ENCODE measurements at regions not wholly inside any gene's neighbourhood (a gene's known extent, or its start where the extent isn't known, plus 50 kb on each side); places are given as distances from the start of the nearest gene placed in this dataset.
A peak's percentile ranks its signal among the peaks of the same experiment; 100 is the strongest.
"Not testable (repeated sequence)": the region's sequence is repeated elsewhere in the genome, so short reads cannot be mapped to it uniquely, and the experiment has no call there.

DNA sequence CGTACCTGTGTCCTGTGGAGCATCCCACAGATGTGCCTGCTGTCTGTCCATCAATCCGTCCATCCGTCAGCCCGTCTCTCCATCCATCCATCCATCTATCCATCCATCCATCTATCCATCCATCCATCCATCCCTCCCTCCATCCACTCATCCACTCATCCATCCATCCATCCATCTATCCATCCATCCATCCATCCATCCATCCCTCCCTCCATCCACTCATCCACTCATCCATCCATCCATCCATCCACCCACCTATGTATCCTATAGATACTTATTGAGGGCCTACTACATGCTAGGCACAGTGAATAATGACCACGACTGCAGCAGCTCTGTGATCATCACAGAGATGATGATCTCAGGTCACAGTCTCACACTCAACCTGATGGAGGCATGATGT, 67.5 kb upstream of the TRABD2B start:
- not testable (repeated sequence) for H3K36me3 ChIP-seq

DNA sequence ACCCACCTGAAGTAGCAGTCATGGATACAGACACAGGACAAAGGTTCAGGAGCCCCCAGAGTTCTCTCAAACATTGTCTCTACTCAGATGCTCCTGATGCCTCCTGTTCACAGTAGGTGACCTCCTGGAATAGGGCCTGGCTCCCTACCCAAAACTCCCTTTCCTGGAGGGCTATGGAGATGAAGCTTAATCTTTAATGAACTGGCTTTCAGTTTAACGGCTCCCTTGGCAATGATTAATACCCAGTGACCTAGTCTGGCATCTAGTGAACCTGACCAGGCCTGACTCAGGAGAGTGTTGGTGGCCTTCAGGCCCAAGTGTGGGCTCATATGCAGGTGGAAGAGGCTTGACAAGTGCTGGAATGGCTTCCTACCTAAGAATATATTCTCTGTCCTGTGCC, 65.2 kb upstream of the TRABD2B start:
- no peaks in the 10 kb centered on the region for H3K9me3 ChIP-seq
- no peak for DNase-seq
- H3K27me3 ChIP-seq = no peaks in the 10 kb centered on the region
- no peak overlapping the region for H3K4me3 ChIP-seq
- no peaks in the 10 kb centered on the region for H3K36me3 ChIP-seq

More for the DNA sequence above, 67.5 kb upstream of the TRABD2B start:
- not testable (repeated sequence) for H3K27me3 ChIP-seq, H3K9me3 ChIP-seq, DNase-seq, H3K4me3 ChIP-seq

DNA sequence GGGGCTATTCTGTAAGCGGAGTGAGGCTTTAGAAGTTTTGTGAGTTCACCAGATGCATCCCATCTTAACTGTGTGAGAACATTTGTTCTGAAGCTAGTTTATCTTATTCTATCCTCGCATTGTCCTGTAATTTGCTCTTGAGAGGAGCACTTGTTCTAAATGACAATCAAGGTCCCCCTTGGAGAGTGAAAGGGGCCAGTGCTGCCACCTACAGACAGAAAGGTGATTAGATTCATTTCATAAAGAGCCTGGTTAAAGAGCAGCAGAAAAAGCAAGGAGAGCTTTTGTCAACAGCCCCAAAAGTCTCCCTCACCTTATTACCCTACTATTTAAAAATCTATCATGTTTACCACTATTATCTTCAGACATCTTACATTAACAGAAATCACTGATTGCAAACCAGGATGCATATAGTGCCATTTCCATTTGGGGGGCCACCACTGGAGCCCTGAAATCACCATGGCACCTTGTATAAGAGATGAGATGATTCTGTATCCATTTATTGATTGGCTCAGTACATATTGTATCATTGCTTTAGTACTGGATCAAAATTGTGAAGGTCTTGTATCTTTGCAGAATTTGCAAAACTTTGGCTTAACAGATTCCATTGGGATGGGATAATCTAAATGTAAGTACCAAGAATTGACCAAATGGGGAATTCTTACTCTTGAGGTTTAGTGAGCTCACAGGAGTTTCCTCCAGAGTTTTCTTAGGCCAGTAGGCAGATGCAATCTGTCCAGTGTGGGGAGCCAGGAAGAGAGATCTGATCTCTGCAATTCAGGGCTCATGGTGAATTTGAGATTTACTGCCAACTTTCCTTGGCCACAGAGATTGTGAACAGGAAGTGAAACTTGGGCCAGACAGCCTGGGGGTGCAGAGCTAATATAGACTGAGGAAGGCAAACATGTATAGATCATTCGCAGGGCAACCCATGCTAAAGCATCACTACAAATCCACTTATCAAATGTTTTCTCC, 64.3 kb upstream of the TRABD2B start:
- Histone ChIP-seq H3K4me3 (no peak overlapping the region), H3K27me3 (no peaks in the 10 kb centered on the region), H3K9me3 (no peaks in the 10 kb centered on the region), H3K36me3 (no peaks in the 10 kb centered on the region)
- no peak for DNase-seq

DNA sequence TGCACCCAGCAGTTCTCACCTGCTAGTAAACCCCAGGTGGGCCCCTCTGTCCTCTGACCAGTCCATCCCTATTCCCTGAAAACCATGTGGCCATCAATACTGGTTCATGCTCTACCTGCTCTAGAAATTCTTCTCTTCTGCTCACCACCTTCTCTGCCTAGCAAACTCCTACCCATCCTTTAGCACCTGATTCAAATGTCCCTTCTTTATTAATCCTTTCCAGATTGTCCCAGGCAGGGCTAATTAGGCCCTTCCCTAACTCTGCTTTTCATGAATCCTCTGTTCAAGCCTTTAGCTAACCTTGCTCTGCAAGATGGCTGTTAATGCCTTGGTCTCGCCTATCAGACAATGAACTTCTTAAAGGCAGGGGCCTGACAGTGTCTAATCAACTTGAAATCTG, 62.1 kb upstream of the TRABD2B start:
- Histone ChIP-seq H3K36me3 (no peaks in the 10 kb centered on the region), H3K27me3 (no peaks in the 10 kb centered on the region), H3K4me3 (no peak overlapping the region), H3K9me3 (no peaks in the 10 kb centered on the region)
- DNase-seq = no peak

DNA sequence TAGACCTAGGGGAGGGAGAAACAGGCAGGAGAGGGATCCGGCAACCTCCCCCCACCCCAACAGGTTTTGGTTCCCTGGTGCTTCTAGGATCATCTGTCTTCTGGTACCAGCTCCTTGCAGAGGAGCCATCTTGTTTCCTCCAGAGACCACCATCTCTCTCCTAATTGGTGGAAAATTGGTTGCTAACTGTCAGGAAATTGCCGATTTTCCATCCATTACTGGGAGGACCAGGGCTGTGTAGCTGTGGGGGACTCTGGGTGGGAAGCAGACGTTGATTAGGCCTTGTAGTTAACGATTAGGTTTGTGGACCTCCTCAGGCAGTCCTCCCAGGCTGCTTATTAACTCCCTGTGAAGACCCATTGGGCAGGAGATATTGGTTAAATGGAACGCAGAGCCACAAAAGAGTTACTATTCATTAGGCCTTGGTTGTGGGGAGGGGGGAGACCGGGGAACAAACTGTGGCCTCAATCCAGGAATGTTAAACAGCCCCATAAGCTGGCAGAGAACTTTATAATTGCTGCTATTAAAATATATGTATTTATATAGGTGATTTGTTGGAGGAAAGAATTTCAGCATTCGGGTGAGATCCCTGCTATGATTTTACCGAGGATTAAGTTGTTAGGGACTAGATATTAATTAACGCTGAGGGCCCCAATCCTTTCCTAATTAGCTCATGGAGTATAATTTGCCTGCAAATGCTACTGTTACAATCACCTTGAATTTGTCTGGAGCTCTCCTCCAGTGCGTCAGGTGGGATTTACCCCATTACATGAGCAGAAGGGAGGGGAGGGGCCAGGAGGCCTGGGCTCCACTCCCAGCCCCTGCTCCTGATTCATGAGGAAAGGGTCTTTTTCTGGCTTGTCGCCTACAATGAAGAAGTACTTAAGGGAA, 61.2 kb upstream of the TRABD2B start:
- Histone ChIP-seq H3K36me3 (no peaks in the 10 kb centered on the region), H3K9me3 (no peaks in the 10 kb centered on the region), H3K27me3 (no peaks in the 10 kb centered on the region), H3K4me3 (no peak overlapping the region)
- no peak for DNase-seq

DNA sequence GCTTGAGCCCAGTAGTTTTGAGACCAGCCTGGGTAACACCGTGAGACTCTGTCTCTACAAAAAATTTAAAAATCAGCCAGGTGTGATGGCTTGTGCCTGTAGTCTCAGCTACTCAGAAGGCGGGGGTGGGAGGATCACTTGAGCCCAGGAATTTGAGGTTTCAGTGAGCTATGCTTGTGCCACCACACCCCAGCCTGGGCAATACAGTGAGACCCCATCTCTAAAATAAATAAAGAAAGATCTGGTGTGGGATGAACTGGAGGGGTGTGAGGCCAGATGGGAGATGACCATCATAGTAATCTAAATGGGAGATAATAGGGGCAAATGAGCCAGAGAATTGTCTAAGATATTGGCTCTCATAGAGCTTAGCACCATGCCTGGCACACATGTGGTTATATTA, 60.1 kb upstream of the TRABD2B start:
- no peak for DNase-seq
- Histone ChIP-seq H3K4me3 (no peak overlapping the region), H3K36me3 (no peaks in the 10 kb centered on the region)

DNA sequence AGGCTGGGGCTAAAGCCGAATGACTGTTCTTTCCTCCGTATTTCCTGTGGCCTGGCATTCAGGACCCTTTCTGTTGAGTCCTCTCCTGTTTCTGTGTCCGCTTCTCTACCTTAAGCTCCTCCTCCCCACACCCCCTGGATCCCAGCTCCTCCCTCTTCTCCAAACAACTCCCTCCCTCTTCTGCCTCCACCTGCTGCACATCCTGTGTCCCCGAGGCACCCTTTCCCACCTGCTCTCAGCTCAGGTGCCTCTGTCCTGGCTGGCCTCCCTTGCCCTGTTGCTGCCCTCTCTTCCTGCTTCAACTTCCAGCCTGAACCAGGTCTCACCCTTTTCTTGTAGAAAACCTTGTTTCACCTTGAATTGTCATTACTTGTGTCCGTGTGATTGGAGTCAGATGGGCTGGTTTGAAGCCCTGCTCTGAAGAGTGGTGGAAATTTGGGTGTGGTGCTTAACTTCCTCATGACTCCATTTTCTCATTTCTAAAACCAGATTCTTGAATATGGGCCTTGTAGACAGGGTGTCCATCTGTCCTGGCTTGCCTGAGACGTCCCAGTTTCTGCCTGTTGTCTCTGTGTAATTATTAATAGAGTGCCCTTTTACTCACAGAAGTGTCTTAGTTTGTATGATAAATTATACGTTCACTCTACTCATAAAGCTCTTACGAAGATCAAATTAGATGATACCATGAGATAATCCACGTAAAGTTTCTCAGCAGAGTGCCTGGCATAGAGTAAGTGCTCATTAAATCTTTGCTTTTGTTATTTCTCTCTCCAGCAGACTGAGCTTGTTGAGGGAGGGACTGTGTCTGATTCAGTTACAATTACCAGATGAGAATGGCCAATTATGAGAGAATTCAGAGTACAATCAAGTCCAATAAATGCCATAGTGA, 58.9 kb upstream of the TRABD2B start:
- Histone ChIP-seq H3K27me3 (no peaks in the 10 kb centered on the region), H3K9me3 (no peaks in the 10 kb centered on the region), H3K36me3 (no peaks in the 10 kb centered on the region), H3K4me3 (no peak overlapping the region)
- no peak for DNase-seq

More for the DNA sequence above, 60.1 kb upstream of the TRABD2B start:
- H3K9me3 ChIP-seq = no peaks in the 10 kb centered on the region
- H3K27me3 ChIP-seq = no peaks in the 10 kb centered on the region

DNA sequence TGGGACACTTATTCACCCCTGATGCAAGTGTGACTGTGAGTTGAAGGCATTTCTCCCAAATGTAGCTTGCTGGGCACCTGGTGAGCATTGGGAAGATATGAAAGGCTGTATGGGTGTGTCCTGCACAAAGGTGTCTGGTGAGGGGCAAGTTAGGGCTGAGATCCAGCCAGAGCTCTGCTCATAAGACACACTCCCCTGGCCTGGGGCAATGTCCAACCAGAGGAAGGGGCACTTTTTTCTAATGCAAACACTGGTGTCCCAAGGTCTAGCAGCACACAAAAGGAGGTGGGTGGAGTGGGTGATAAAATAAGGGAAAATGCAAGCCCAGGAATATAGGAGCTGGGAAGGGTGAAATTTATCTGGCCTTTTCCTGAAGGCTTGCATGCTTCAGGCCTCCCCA, 57.0 kb upstream of the TRABD2B start:
- no peaks in the 10 kb centered on the region for H3K36me3 ChIP-seq
- H3K9me3 ChIP-seq = no peaks in the 10 kb centered on the region
- no peaks in the 10 kb centered on the region for H3K27me3 ChIP-seq
- DNase-seq = no peak
- no peak overlapping the region for H3K4me3 ChIP-seq

DNA sequence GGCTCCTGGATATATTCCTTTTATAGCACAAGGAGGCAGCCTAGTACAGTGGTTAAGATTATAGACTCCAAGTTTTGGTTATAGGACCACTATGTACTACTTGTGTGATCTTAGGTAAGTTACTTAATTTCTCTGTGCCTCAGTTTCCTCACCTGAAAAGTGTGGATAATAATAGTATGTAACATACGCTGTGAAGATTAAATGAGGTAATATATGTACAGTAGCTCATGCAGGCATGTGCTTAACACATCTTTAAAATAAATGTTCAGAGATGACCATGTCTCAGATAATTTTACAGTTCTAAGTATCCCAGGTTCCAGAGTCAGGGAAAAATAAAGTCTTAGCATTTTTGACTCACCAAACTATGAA, 55.7 kb upstream of the TRABD2B start:
- Histone ChIP-seq H3K4me3 (no peak overlapping the region), H3K36me3 (no peaks in the 10 kb centered on the region), H3K9me3 (no peaks in the 10 kb centered on the region), H3K27me3 (no peaks in the 10 kb centered on the region)
- no peak for DNase-seq

DNA sequence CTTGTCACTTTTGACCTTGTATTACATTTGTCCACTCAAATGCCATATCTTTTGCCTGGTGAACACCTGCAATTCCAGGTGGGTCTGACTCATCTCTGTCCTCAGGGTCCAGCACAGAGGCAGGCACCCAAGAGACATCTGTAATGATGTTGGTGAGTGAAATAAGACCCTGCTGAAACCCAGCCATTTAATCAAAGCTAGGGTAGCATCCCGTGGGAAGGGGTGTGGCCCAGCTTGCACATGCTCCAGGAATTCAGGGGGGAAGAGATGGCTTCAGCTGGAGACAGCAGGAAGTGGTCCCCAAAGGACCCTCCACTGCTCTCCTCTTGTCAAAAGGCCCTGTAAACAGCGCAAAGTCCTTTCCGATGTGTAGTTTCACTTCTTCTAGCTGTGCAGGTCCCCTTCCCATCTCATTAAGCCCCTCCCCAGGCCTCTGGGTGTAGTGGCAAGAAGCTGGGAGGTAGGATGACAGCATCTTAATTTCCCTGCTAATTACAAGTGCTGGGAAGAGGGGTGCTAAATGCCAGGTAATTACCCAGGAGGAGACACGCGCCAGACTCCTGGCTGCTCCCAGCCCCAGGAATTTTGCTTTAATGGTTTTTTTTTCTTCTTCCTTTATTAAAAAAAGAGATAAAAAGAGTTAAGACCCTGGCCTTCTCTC, 54.4 kb upstream of the TRABD2B start:
- no peaks in the 10 kb centered on the region for H3K9me3 ChIP-seq
- no peak for DNase-seq
- no peaks in the 10 kb centered on the region for H3K27me3 ChIP-seq
- no peaks in the 10 kb centered on the region for H3K36me3 ChIP-seq
- H3K4me3 ChIP-seq = no peak overlapping the region

DNA sequence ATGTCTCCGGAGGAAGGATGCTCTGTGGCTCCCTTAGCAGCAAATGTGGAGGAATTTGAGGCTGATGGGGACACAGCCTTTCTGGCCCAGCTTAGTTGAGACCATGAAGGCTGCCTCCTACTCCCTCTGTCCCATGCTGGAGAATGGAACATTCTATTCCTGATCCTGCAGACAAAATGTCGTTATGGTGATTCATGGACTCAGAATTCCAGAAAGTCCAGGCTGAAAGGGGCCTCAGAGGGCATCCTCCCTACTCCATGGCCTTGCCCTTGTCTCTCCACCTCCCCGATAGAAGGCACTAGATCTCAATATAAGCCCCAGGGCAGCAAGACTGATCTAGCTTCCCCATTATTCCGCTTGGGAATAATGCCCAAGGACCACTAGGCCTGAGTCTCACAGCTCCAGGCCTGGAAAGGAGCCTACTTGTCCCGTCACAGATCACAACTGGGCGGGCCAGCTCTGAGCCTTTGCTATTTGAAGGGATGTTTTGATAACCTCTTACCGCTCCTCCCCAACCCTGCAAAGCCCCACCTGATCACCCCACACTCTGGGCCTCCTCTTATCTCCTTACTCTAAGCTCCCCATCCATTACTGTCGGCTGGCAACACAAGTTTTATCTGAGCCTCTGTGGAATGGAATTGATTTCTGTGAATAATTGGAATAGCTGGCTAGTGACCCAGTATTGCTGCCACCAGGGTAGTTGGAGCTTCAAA, 52.8 kb upstream of the TRABD2B start:
- Histone ChIP-seq H3K4me3 (no peak overlapping the region), H3K36me3 (no peaks in the 10 kb centered on the region), H3K27me3 (no peaks in the 10 kb centered on the region), H3K9me3 (no peaks in the 10 kb centered on the region)
- DNase-seq = no peak

DNA sequence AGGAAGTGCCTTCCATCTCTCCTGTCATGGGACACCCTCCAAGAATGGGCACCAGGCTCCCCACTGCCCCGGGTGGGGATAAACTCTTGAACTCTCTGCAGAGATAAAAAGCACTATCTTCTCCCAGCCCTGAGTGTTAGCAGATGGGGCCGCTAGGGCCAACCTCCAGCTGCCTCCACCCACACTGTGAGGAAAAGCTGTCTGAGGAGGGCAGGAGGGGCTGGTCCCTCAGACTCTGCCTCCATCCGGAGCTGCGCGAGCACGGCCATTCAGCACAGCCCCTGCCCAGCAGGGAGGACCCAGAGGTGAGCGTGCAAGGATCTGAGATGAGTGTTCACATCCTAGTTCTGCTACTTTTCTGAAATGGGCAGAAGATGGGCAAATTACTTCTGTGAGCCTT, 51.8 kb upstream of the TRABD2B start:
- DNase-seq = no peak
- Histone ChIP-seq H3K27me3 (no peaks in the 10 kb centered on the region), H3K36me3 (no peaks in the 10 kb centered on the region), H3K4me3 (no peak overlapping the region), H3K9me3 (no peaks in the 10 kb centered on the region)

DNA sequence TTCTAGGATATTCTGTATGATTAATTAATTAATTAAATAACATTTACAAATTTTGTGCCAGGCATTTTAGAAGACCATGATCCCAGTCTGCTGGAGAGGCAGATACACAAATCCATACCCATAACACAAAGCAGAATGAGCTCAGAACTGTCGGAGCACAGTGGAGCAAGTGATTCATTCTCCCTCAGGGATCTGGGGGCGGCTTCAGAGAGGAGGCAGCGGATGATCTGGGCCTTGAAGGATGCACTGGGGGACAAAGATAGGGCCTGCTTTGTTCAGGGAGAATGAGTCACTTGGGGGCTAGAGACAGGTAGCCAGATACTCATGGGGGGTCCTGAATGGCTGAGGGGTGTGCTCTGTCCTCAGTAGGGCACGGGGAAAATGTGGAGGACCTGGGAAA, 50.9 kb upstream of the TRABD2B start:
- Histone ChIP-seq H3K27me3 (no peaks in the 10 kb centered on the region), H3K9me3 (no peaks in the 10 kb centered on the region), H3K36me3 (no peaks in the 10 kb centered on the region), H3K4me3 (no peak overlapping the region)
- DNase-seq = peak; percentile 63

DNA sequence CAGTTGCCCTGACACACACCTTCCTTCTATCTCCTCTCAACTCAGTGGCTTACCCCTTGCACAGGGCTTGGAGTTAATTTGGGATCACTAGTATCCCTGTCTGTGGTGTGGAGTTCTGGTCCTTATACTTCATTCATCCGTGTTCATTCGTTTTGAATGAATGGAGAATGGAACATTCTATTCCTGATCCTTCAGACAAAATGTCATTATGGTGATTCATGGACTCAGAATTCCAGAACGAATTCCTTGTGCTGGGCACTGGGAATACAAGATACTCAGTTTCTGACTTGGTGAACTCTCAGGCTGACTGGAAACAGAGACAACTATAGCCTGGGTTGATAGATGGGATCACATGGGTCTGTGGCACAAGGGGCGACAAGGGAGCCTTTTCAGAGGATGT, 49.9 kb upstream of the TRABD2B start:
- H3K9me3 ChIP-seq = no peaks in the 10 kb centered on the region
- no peaks in the 10 kb centered on the region for H3K27me3 ChIP-seq
- no peak overlapping the region for H3K4me3 ChIP-seq
- DNase-seq = no peak
- H3K36me3 ChIP-seq = no peaks in the 10 kb centered on the region

All from MG63 (cell line).